Astrocyte of the hippocampus (primary cell): ENCODE measurements at regions not wholly inside any gene's neighbourhood (a gene's known extent, or its start where the extent isn't known, plus 50 kb on each side); places are given as distances from the start of the nearest gene placed in this dataset.
A peak's percentile ranks its signal among the peaks of the same experiment; 100 is the strongest.

Experiments used
- DNase-seq: peaks from one replicate; pipeline ENCODE4 v3.0.0; 2011; ENCODE audit warnings: low read depth, low spot score

DNA sequence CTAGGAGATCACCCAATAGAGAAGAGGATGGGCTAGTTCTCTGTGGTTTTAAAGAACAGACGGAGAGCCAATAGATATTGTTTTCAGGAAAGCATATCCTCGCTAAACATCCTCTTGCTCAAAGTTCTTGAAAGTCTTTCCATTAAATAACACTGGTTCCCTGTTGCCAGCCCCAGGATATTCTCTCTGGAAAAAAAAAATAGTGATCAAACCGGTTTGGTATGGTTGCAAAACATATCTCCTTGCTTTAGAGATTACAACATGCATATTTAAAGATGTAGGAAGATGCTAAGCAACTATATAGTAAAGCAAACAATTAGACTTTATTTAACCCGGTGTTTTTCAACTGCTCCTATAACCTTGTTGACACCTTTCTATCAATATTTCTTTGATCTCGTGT is 211.4 kb downstream of the CMPK2 start:
- no peak for DNase-seq

DNA sequence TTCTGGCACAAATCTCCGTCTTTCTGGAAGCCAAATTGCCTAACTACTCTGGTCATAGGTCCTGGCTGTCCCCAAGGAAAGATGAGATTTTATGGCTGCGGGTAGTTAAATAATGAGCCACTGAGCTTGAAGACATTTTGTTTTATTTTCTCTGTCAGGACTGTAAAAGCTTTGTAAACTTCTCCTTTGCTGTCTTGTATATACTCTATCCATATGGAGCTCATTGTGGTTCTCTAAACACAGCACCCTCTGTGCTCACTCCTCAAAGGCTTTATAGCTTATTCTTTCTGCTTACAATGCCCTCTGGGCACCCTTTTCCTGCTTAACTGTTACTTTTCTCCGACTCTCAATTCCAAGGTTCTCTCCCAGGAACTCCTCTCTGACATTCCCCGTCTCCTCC is 209.1 kb downstream of the CMPK2 start:
- no peak for DNase-seq

DNA sequence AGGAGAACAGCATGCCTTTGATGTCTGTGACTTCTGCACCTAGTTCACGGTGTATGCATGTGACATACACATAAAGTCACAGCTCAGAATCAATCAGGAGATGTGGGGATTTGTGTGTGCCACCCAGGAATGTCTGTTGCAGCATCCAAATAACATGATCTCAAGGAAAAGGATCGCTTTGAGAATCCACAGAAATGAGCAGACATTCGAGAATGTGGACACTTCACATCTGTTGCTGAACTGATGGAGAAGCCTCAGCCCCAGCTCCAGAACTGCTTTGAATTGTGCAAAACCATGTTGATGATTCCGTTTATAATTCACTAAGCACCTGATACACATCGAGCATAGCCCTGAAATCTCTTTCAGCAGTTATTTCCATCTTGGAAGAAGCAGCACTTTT is 208.6 kb downstream of the CMPK2 start:
- no peak for DNase-seq

DNA sequence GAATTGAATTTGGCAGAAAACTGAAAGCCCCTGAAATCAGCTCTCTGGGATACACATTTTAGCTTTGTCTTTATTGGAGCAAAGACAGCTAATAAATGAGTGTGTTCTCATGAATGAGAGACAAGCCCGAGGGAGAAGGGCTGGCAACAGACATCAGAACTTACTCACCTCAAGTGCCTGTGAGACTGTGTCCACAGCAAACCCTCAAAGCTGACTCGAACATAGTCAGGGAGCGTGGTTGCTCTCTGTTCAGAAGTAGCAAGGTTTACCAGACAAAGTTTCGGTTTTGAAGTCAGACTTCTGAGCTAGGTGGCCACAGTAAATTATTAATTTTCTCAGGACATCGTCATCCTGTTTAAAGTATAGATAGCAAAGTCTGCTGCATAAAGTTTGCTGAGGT is 207.9 kb downstream of the CMPK2 start:
- no peak for DNase-seq

DNA sequence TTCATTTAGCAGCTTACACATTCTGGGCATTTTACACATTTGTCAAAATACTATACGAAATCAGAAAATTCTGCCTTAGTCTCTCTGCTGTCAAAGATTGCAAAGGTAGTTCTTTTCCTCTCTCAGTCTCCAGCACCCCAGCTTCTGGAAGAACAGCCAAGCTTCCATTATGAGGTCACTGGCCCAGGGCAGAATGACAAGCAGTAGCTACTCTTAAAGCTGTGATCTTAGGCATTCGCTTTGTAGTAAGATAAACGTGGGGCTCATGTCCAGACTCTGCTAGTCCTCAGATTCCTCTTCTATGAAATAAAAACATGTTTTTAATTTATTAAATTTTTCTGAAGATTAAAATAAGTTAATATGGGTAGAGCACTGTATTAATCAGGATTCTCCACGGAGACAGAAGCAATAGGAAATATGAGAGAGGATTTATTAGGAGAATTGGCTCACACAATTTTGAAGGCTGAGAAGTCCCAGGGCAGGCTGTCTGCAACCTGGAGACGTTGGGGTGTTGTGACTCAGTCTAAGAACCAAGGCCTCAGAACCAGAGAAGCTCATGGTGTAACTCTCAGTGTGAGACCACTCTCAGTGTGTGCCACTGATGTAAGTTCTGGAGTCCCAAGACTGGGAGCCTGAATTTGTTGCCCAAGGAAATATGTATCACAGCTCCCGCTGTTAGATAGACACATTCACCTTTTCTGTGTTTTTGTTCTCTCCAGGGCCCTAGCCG is 201.2 kb downstream of the CMPK2 start:
- DNase-seq: no peak

DNA sequence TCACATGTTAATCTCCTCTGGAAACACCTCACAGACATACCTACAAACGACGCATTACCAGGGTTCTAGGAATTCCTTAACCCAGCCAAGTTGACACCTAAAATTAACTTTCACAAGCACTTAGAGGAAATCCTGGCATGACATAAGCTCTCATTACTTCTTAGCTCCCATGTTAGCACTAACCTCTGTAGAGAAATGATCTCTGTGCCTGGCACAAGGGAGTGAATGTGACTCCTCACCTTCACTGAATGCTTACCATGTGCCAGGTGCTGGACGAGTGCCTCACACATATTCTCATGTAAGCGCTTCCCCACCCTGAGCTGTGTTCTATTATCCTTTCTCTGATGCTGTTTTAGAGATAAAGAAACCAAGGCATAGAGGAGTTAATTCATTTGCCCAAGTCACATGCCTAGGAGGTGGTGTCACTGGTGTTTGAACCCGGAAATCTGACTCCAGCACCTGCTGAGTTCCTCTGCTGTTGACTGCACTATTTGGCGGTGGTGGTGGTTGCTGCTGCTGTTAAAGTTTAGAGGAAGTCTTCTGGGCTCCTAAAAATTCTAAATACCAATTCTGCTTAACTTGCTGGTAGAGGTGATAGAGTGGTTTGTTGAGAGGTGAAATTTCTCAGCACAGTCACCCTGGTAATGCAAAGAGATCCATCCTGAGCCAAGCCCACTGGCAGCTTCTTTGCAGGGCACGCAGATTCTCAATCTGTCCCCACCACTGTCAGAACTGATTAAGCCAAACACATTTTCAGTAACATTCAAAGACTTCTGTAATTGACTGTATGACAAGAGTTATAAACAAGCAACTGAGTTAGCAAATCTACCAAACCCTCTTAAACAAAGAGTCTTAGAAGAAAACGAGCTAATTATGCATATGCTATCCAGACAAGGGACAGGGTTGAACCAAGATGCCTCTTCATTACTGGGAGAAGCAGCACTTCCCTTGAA is 200.3 kb downstream of the CMPK2 start:
- no peak for DNase-seq

DNA sequence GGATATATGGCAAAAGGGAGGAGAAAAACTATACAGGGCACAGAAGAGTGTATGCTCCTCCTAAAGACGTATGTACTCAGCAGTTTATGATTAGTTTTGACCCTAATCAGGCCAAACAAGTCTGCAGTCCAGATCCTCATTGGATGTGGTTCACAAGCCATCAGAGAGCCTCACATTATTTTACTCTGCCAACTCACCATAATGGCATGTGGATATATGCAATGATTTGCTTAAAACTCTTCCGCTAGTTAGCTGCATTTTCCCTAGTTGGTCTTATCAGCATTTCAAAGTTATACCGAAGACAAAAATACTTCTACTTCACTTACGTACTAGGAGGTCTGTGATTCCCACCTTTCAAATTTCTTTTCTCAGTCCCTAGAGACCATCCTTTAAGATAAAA is 198.4 kb downstream of the CMPK2 start:
- peak; percentile 44 for DNase-seq

DNA sequence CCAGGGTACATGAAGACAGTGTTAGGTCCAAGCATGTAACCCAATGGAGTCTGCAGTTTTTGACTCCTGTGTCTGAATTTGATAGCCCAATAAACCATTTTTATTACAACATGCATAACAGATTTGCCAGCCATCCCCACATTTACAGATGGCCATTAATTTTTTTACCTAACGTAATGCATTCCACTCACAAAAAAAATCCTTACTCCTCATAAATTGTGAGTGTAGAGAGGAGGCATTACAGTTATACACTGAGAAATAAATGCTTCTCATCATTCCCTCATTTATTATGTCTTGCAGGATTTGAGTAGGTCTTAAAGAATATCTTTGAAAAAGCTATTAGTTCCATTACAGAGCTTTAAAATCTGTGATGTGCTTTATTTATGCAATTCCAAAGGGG is 193.8 kb downstream of the CMPK2 start:
- no peak for DNase-seq

DNA sequence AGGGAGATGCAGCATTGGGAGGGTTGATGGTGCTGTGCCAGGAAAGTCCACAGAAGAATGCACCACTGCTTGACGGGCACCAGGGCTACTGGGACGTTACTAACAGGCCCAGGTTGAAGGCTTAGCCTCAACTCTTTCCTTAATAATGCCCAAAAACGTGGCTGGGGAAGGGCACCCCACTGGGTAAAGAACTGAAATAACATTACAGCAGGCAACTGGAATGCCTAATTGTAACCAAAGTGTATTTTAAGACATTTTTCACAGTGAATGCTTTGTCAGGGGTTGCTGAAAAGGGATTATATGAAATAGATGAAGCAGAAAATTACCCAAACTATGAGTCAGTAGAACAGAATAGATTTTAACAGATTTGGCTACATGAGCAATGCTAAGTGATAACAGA is 191.3 kb downstream of the CMPK2 start:
- peak; percentile 92 for DNase-seq

DNA sequence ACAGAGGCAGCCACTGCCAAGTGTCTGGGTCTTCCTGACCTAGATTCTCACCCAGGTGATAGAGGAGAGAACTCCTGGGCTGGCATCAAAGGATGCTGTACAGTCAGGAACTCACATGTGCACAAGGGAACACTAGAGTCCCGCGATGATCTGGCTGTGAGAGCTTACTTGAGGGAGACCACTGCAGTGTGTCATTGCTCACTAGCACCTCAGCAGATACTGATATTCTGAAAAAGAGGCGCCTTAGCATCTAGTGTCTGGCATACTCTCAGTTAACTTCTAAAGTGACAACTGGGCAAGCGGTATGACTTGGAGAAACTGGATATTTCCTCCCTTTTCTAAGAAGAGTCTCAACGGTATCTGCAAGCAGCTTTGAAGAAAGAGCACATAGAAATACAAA is 189.9 kb downstream of the CMPK2 start:
- DNase-seq: no peak

DNA sequence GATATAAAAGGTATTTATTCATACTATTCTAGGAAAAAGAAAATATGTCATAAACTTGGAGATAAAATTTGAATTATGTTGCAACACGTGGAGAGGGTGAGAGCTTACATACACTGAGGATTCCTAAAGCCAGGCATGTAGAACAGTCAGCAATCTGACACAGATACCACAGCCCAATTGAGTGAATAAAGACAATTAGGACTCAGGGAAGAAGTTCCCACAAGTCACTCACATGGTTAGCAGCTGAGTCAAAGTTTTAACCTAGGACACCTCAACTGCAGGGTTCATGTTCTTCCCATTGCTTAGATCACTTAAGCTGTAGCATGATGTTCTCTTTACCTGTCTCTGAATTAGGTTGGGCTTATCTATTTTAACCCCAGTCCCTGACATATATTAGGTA is 189.5 kb downstream of the CMPK2 start:
- DNase-seq: no peak

DNA sequence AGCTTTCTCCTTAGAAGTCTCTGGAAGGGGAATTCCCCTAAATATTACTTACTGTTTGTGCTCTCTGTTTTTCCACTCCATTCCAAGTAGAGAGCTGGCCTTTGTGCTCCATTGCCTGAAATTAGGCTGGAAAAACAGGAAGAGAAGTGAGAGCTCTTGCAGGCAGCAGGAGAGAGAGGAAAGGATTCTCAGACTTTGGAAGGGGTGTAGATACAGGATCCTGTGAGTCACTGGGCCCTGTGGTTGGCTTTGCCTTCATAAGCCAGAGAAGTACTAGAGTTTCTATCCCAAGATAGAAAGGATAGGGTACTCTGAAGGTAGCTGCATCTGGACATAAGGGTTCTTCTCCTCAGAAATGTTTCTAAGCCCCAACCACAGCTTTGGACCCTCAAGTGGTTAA is 188.9 kb downstream of the CMPK2 start:
- DNase-seq: peak; percentile 56

DNA sequence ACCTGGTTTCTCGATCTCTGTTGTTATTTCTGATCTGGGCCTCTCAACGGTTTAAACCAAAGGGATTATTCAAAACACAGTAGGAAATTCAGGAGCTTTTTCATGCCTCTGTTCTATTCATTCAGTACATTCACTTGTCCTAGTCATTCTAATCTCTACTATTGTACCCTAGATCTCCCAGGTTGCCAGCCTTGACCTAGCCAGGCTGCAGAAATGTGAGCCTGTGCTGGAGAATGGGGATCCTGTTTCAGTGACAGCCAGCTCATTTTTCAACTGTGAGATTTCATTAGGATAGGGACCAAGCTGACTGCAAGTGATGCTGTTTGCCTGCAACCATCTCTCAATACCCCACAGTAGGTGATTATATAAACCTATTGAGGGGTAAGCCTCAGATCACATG is 186.2 kb downstream of the CMPK2 start:
- DNase-seq: no peak

DNA sequence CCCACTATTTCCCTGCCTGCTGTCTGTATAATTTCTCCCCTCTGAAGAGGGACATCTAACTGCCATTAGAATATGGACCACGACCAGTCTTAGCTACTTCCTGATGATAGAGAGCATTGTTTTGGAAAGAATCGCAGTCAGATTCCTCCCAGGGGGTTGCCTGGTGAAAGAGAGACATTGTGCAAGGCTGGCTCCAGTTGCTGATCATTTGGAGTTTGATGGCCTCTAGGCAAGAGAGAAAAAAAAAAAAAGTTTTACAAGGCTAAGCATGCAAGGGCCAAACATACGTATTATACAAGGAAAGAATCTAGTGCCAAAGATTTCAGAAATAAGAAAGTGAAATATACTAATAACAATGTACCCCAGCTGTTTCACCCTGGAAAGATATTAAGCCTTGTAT is 182.2 kb downstream of the CMPK2 start:
- no peak for DNase-seq

DNA sequence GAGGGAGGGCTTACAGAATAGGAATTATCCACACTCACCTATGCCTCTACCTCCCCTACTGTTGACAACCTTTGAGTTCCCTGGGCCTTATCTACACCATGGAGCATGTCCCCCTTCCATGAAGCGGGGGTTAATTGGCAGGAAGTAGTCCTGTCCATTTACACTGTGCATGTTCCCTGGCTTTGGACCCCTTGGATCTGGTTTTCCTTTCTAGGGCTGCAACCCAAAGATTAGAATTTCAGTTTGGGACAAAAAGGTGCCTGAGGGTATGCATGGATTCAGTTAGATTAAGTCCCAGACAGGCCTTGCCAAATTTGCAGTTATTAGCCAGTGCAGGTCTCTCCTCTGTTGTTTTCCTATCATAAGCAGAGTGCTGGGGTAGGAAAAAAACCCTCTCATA is 180.3 kb downstream of the CMPK2 start:
- DNase-seq: no peak

DNA sequence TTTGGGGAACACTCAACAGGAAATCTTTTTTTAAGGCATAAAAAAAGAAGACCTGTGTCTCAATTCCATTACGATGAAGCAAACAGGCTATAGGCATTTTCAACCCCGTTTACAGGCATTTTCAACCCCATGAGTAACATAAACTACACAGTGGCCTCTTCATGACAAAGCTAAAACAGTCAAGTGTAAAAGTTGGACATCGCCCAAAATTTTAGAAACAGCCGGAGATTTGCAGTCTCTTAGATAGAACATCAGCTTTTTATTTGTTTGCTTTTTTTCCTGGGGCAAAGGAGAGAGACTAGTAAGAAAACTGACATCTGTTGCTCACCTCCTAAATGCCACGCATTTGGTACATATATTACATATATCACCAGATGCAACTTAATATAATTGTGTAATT is 173.7 kb downstream of the CMPK2 start:
- DNase-seq: peak; percentile 19

DNA sequence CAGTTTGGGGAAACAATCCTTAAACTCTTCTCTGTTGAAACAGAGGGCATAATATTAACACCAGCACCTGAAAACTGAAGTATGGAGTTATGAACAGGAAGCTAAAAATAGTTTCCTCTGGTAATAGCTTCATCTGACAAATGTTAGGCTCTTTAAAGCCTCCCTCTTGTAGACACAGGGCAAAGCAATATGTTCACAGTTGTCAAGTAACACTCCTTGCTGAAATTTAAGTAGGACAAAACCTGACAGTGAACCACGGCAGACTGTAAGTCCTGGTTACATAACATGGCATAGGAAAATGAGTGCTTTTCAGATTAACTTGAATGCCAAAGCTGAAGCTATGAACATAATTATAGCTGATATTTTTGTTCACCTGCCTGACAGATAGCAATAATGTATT is 172.9 kb downstream of the CMPK2 start:
- no peak for DNase-seq

DNA sequence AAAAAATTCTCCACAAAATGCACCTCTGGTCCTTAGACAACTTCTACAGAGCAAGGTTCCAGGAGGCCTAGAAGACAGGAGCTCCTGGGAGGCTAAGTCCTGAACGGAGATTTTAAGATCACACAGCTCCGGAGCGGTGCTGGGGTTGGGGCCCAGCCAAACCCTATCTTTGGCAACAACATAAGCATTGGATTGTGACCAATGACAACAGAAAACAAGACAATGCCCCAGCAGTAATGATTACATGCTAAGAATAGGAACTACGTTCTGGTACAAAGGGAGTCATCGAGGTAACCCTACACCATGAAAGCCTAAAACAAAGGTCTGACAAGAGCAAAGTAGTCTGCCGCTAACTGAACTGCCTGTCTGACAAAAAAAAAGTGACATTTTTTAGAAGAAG is 171.2 kb downstream of the CMPK2 start:
- peak; percentile 75 for DNase-seq

DNA sequence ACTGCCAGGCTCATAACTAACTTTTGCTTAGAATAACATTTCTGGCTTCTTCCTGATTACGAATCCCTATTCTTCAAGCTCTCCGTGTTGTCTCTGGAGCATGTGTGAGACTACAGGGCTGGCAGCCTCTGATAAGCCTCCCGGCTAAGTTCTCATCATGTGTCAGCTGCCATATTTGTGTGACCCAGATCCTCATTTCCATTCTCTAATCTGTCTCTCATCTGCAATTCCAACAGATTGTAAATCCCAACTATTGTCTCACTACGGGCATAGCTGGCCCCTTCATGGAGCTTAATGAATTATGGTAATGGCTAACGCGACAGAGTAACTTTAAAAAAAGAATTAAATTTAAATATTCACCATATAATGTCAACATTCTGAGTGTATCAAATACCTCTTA is 165.4 kb downstream of the CMPK2 start:
- DNase-seq: no peak

DNA sequence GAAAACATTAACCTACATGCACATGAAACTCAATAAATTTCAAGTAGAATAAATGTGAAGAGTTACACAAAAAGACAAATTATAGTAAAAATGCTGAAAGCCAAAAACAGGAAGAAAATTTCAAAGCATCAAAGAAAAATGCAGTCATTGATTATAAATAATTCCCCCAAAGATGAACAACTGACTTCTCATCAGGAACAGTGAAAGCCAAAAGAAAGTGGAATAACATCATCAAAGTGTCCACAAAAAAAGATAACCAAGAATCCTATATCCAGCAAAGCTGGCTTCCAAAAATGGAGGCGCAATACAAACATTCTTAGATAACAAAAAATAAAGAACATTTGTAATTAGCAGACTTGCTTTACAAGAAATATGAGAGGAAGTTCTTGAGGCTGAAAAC is 161.6 kb downstream of the CMPK2 start:
- DNase-seq: no peak

DNA sequence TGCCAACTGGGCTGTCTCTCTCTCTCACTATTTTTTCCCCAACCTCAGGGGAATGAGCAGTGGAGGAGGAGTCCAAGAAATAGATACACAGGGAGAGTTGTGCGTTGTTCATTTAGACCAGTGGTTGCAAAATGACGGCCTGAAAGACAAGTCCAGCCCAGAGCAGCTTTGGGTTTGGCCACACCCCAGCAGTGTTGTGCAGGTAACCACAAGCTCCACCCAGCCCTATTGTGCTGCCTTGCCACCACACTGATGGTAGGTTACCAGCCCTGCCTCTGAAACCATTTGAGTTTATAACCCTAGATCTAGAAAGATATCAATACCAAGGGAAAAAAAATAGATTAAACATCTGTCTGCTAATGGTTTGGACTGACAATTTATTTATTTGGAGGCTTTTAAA is 144.3 kb downstream of the CMPK2 start:
- DNase-seq: no peak

DNA sequence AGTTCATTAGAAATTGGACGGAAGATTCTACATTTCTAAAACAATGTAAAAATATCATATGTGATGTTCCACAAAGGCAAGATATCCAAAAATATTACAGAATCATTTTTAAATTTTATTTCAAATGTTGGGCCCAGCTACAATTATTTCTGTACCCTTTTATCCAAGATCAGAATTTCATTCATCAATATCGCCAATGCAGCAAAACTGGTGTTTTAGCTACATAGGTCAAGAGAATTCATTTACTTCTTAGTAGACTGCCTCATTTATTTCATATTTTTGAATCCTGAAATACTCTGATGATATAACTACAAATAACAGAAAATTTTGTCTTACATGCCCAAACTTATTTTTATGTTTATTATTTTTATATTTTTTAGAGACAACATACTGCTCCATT is 143.1 kb downstream of the CMPK2 start:
- DNase-seq: no peak
